Posterior vena cava (tissue), 2 donors: ENCODE measurements at regions not wholly inside any gene's neighbourhood (a gene's known extent, or its start where the extent isn't known, plus 50 kb on each side); places are given as distances from the start of the nearest gene placed in this dataset.

Source experiments
- DNase-seq: peaks from one replicate; pipeline ENCODE4 v3.0.0-alpha.2; 2020; ENCODE audit warnings: low spot score
- intact Hi-C, 2 donors: fragments of 100-400 bp; cut with DNase I; formaldehyde crosslinking; loops; one replicate each; pipeline versions ENCODE4 v1.14.1 to v1.14.2; 2022 to 2023
- donor health status: DM: yes; HTN: yes; CAD: no.
- donor health status: DM: yes; HTN: yes; CAD: no.

DNA sequence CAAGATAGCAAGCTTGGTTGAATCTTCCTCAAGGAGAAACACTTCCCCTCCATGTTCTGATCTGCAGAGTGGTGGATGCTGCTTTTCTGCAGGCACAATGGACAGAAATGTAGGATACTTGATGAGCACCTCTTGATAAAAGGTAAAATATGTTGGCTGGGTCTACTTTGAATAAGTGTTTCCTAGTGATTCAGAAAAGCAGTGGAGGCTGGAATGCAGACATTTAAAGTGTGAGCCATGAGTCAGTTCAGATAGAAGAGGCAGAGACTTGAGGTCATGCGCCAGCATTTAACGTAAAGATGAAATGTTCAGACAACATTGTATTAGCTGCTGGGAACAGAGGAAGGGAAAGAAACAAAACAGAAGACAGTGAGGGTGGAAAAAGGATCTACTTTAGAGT is 403.1 kb downstream of the ADRA2A start:
- DNase-seq: no peak
- intact Hi-C loops: no loop called here

DNA sequence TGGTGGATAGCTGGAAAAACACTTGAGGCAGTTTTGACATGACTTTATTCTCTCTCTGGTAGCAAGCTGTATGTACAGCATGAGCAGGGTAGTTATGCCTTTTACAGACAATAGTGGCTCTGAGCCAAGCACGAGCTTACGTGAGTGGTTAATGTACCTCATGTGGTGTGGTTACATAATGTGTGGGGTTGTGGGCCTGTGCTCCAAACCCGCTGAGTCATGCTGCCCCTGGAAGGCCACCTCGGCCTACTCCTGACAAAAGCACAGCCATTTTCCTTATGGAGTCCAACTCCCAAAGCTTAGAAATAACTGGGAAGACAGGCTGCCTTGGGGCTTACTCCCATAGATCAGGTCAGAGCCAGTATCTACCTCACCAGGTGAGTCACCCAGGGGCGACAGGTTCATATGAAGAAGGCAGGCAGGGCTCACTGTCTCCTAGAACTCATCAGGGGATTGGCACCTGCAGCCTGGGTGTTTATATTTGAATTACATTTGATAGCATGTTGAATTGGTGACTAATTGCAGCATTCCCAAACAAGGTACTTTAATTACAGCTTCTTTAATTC is 404.5 kb downstream of the ADRA2A start:
- no peak for DNase-seq
- intact Hi-C loops: no loop called here

DNA sequence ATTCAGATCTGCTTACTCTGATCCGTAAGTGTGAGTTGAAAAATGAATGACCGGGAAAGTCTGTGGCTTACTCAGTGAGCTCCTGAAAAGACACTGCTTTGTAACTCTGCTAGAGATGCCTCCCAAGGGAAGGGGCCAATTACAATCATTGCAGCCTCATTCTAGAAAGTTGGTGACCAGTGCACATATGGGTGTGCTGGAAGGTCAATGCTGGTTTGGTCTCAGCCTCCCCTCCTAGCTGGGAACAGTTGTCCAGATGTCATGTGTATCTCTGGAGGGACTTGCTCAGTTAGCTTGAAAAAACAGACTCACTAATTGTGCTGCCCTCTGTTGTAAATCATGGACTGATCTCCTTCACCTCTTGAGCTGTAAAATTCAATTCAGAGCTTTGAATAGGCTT is 405.0 kb downstream of the ADRA2A start:
- no peak for DNase-seq
- intact Hi-C loops: no loop called here

DNA sequence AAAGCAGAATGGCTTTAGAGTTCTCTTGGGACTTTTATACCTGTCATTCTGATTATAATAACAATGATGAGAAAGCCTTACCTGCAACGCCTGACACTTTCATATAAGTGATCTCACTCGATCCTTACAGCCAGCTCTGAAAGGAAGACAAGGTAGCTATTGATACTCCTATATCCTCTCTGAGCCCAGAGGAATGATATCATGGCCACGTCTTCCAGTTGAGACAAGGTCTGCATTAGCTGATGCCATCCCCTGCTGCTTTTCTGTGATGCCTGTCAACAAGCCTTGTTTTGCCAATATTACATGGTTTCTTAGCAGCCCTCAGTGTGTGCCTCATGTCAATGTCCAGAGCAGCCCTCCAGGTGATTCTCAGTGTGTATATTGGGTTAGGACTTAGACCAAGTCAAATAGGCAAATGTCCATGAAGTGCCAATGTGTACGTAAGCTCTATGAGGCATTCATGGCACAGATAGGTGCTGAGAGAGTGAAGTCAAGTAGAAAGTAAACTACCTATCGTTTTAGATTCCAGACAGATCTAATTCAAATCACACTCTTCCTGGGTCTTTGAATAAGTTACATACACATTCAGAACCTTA is 405.9 kb downstream of the ADRA2A start:
- intact Hi-C loops: no loop called here
- no peak for DNase-seq

DNA sequence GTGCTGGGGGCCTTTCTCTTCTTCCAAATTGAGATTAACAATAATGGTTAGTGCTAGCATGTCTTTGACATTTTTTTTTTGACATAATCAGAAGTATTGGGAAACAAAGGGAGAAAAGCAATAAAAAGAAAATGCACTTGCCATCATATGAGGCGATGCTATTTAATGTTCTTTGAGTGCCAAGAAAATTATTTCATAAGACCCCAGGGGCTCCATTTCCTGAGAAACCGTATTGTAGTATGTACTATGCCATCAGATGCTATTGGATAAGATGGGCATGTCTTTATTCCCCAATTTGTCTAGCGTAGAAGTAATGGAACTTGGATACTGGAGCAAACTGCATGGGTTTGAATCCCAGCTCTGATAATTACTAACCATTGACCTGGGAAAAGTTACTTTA is 408.9 kb downstream of the ADRA2A start:
- intact Hi-C loops: no loop called here
- DNase-seq: no peak

DNA sequence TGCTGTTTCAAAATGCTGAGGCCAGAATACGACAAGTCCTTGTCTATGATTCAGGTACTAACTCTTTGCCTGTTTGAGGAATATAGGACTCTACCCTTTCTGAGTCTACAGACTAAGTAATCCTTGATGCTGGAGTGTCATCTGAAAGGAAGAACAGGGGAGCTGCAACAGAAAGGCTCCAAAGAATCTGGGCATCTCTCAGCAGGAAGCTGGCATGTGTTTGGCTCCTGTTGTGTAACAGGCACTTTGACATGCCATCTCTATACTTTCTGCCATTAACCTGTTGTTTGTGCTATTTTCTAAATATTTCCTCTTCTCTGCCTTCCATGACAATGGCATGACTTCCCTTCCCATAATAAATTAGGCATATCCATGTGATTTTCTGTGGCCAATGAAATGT is 409.5 kb downstream of the ADRA2A start:
- no peak for DNase-seq
- intact Hi-C loops: no loop called here

DNA sequence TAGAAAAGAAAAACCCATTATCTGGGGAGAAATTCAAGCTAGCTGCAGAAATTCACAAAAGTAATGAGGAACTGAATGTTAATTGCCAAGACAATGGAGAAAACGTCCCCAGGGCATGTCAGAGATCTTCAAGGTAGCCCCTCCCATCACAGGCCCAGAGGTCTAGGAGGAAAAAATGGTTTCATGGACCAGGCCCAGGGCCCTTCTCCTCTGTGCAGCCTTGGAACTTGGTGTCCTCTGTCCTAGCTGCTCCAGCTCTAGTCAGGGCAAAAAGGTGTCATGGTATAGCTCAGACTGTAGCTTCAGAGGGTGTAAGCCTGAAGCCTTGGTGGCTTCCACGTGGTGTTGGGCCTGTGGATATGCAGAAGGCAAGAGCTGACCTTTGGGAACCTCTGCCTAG is 411.8 kb downstream of the ADRA2A start:
- DNase-seq: no peak
- intact Hi-C loops: no loop called here

DNA sequence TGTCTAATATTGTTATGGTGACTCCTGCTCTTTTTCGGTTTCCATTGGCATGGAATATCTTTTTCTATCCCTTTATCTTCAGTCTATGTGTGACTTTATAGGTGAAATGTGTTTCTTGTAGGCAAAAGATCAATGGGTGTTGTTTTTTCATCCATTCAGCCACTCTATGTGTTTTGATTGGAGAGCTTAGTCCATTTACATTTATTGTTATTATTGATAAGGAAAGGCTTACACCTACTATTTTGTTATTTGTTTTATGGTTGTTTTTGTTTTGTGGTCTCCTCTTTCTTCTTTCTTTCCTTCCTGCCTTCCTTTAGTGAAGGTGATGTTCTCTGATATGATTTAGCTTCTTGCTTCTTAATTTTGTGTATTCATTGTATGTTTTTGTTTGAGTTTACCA is 414.3 kb downstream of the ADRA2A start:
- intact Hi-C loops: no loop called here
- no peak for DNase-seq

DNA sequence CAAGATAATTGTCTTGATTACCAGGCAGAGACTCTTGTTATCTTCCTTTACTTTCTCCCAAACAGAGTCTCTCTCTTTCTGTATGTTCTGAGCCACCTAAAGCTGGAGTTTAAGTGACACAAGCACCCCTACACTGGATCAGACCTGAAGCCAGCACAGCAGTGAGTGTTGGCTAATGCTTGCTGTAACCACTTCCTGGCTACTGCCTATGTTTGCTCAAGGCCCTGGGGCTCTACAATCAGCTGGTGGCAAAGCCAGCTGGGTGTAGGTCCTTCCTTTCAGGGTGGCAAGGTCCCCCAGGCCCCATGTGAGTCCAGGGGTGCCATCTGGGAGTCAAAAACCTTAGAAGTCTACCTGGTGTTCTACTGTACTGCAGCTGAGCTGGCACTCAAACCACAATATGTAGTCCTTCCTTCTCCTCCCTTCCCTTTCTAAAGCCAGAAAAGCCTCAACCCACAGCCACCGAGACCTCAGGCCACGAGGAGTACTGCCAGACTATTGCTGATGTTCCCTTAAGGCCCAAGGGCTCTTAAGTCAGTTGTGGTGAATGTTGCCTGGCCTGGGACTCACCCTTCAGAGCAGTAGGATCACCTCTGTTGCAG is 416.3 kb downstream of the ADRA2A start:
- intact Hi-C loops: no loop called here
- DNase-seq: no peak

DNA sequence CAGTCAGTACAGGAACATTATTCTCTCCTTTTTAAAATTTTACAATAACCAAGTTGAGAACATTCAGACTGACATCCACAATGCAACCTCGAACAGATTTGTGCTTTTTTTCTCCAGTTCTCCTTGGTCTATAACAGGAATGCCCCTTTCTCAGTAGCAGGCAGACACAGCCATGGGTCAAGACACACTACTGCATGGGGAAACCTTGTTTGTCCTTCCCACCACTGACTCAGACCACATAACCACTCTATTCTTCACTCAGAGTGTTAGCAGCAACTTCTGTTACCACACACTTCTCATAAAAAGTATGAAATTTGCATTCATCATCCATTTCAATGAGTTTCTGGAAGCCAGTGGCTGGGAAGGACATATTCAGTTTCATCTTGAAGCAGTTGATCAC is 421.7 kb downstream of the ADRA2A start:
- no peak for DNase-seq
- intact Hi-C loops: no loop called here

DNA sequence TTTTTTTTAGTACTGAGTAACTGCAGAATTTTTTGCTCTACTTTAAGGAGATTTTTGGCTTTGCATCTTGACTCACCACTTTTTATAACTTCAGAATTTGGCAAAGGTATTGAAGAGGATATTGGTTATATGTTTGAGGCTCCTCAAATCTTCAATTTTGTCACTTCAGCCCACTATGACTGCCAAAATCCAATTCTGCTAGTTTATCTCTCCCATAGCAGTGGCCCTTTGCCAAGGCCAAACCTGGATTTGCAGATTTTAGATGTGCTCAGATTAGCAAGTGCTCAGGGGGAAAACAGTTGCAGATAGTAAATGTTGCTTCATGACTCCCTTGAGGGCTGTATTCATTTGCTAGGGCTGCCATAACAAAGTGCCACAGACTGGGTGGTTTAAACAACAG is 427.5 kb downstream of the ADRA2A start:
- intact Hi-C loops: no loop called here
- no peak for DNase-seq

DNA sequence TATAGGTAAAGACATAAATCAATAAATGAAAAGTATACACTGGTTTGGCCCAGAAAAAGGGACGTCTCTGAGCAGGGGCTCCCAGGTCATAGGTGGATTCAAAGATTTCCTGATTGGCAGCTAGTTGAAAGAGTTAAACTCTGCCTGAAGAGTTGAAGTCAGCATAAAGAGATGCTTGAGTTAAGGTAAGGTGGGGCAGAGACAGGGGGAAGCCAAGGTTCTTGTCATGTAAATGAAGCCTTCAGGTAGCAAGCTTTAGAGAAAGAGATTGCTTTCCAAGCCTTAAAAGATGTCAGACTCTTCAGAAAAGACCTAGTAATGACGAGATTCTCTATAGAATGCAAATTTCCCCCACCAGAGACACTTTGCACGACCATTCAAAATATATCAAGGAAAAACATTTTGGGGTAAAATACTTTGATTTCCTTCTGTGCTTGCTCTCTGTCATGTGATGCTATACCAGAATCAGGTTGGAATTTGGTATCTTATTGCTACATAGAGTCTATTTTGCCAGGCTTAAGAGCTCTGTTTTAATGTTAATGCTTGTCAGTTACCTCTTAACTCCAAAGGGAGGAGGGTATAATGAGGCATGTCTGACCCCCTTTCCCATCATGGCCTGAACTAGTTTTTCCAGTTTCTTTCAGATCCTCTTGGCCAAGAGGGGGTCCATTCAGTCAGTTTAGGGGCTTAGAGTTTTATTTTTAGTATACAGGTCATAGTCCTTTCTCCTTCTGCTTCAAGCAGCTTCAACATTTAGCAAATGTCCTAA is 429.6 kb downstream of the ADRA2A start:
- intact Hi-C loops: no loop called here
- no peak for DNase-seq

DNA sequence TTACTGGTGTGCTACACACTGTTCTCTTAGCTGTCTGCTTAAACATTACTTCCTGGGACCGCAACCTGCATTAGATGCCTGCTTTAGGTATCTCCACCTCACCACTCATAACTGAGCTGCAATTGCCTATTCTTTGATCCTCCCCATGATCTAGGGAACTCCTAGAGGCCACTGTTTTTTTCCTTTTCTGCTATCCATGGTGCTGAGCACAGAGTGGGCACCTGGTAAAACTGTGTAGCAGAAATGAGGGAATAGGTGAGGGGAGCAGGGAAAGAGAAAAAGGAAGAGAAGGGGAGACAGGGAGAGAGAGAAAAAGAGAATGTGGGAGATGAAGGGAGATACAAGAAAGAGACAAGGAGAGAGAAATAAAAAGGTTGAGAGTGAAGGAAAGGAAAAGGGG is 434.9 kb downstream of the ADRA2A start:
- no peak for DNase-seq
- intact Hi-C loops: no loop called here

DNA sequence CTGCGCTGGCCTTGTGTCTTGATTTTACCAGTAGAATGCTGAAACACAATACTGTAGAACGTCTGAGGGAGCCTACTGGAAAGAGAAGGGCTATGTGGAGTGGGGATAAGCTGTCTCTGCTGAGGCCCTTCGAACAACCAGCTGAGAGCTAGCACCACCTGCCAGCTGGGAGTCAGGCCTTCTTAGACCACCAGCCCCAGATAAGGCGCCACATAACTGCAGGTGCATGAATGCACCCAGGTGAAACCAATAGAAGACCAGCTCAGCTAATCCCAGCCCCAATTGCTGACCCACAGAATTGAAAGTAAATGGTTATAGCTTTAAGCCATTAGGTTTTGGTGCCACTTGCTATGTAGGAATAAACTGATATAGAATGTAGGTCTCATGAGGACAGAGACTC is 438.4 kb downstream of the ADRA2A start:
- intact Hi-C loops: no loop called here
- DNase-seq: no peak

DNA sequence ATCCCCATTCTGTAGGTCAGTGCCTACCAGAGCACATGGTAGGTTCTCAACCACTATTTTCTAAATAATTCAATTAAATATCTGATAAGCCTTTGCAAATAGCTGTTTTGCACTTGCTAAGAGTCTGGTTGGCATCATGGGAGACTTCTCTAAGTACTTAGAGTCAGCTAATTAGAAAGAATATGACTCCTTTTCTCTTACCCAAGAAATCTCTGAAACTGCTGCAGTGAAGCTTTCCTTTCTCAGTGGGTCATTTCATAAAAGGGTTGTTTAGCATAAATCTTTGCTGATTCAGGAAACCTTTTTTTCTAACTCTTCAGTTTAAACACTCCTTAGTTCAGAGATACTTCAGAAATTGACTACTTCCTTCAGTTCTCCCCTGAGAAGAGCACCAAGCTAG is 438.9 kb downstream of the ADRA2A start:
- intact Hi-C loops: no loop called here
- no peak for DNase-seq

DNA sequence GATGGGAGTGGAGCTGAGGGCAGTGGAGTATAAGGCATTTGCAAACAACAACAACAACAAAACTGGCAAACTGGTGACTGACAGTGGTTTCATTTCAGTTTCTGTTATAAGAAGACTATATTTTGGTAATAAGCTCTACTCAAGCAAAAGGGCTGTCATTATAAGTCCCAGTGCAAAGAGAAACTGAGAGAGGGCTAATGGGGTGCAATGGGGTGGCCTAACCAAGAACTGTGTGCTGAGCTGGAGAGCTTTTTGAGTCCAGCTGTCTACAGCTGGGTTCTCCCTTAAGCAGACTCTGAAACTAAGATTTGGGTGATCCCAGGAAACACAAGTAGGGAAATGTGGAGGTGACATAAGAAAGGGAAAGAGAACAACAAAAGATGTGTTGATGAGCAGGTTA is 439.3 kb downstream of the ADRA2A start:
- no peak for DNase-seq
- intact Hi-C loops: no loop called here

DNA sequence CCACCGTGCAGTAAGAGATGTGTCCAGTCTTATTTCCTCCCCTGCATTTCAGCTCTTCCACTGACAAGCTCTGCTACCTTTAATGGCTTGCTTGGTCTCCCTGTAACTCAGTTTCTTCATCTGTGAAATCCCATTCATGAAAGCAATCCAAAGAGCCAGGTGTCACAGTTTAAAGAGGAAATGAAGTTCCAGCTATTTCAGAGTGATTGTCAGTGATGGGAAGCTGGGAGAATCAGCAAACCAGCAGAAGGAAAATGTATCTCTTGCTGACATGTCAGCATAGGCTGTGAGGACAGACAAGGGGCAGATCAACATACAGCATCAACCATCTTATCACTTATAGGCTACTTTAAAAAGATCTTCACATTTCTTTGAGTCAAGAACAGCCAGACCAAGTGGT is 445.3 kb downstream of the ADRA2A start:
- intact Hi-C loops: no loop called here
- DNase-seq: no peak

DNA sequence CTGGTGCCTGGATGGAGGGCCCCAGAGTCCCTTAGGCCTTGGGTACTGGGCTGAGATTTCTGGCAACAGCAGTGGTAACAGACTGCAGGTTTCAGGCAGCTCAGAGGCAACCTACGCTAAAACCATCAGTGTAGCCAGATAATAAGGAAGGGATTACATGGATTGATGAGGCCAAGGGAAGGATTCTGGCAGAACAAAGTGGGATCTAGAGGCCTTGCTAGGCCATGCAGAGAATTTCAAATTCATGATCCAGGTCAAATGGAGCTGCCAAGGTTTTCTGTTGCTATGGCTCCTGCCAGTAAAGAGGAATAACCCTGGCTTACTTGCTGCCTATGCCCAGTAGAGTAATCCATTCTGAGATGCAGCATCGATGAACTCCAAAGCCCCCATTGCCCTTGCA is 445.7 kb downstream of the ADRA2A start:
- no peak for DNase-seq
- intact Hi-C loops: no loop called here

DNA sequence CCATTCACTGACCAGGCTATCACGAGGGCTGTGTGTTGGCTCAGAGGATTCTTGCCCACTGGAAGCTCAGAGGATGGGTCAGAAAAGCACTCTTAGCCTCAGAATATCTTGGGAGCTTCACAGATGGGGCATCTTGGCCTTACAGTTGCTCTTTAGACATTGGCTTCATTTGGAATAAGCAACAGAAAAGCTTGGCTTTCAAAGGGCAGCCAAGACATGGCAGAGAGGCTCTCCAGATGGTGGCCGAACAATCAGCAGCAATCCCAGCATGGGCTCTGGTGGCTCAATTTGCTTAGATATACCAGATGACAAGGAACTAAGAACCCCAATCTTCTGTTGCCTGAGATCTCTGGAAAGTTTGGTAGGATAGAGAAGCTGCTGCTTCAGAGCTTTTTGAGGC is 446.2 kb downstream of the ADRA2A start:
- DNase-seq: no peak
- intact Hi-C loops: no loop called here

DNA sequence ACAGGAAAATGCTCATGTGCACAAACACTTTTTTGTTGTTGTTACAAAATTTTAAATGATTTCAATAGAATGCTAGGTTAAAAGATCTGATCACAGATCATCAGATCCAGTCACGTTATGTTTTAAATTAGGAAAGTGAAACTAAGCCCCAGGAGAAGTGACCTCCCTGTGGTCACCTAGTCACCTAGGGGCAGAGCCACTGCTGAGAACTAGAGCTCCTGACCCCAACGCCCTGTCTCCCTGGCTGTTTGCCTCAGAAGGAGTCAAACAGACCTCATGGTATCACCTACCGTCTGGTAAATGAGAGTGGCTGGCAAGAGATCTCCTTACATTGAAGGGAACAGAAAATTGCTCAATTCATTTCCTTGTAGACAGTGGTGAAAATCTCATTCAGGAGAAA is 447.3 kb downstream of the ADRA2A start:
- DNase-seq: no peak
- intact Hi-C loops: no loop called here

DNA sequence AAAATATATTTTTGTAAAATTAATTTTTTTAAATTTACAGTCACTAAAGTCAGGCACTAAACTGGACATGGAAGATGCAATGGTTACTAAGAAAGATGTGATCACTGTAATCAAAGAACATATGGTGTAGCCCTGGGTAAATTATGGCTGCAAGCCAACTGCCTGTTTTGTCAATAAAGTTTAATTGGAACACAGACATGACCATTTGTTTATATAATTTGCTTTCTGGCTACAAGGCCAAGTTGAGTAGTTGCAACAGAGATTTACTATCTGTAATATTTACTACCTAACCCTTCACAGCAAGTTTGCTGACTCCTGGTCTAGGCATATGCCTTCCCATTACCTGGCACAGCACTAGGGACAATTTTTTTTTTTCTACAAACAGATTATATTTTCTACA is 448.9 kb downstream of the ADRA2A start:
- no peak for DNase-seq
- intact Hi-C loops: no loop called here
